ENCODE measurements at regions not wholly inside any gene's neighbourhood (a gene's known extent, or its start where the extent isn't known, plus 50 kb on each side); places are given as distances from the start of the nearest gene placed in this dataset.

DNA sequence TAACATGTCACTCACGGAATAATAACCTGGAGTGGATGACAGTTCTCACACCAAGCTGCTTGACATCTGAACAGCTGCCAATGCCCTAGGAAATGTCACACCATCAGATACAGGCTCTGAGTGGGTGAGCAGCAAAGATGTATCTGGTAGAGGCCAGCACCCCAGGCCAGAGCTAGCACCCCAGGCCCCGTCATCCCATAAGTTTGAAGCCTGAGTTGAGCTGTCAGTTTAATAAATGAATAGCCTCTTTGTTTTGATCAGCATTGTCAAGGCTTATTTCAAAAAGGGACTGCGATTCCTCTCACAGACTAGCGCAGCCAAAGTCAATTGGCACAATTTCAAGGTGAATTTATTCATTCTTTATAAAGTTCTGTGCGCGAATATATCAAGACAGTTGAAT, 1327.1 kb downstream of the MAT2B start:
- H3K36me3 ChIP-seq (ENCODE audit: control insufficient read depth, insufficient read depth, low read length), result no peaks in the 10 kb centered on the region
- no peaks in the 10 kb centered on the region for H3K4me1 ChIP-seq (ENCODE audit: control insufficient read depth, insufficient read depth, low read length)
- no peaks in the 10 kb centered on the region for H3K9me3 ChIP-seq (ENCODE audit: control insufficient read depth, low read length)
- H3K9ac ChIP-seq (ENCODE audit: low read length), result no peak overlapping the region
- no peaks in the 10 kb centered on the region for H3K27me3 ChIP-seq (ENCODE audit: control insufficient read depth, insufficient read depth, low read length)
- H3K4me3 ChIP-seq (ENCODE audit: low read length), result no peak overlapping the region

DNA sequence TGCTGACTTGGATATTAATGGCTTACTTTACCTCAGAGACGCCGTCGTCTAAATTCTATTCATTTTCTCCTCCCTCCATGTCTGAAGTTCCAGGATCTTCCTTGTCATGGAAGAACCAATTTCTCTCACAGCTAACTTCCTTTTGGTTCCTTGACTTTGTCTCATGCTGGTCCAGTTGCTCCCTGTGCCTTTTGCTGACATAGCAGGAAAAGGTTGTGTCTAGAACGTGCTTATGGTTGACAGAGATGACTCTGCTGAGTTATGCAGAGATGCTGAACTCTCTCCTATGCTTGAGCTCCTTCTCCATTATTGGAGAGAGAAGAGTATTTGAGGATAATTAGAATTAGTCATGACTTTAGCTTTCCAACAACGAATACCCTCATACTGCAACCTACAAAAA, 1338.9 kb downstream of the MAT2B start:
- Histone ChIP-seq H3K9ac (ENCODE audit: low read length) (no peak overlapping the region), H3K4me3 (ENCODE audit: low read length) (no peak overlapping the region), H3K4me1 (ENCODE audit: control insufficient read depth, insufficient read depth, low read length) (no peaks in the 10 kb centered on the region), H3K36me3 (ENCODE audit: control insufficient read depth, insufficient read depth, low read length) (no peaks in the 10 kb centered on the region), H3K9me3 (ENCODE audit: control insufficient read depth, low read length) (no peaks in the 10 kb centered on the region), H3K27me3 (ENCODE audit: control insufficient read depth, insufficient read depth, low read length) (no peaks in the 10 kb centered on the region)

DNA sequence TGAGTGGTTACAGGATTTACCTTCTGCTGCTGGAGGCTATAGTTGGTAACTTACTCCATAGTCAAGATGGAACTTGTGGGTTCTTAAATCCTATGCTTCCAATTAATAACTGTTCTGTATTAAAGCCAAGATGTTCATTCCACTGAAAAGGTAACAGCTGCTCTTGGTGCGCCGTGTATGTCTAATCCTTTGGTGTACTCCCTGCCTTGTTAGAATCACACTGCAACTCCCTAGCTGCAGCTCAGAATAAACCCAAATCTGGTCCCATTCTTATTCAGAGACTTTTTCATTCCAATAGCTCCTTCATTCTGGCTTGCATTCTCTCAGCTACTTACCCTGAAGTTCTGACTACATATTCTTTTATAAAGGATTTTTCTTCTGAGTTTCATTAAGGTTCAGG, 1355.5 kb downstream of the MAT2B start:
- Histone ChIP-seq H3K36me3 (ENCODE audit: control insufficient read depth, insufficient read depth, low read length) (no peaks in the 10 kb centered on the region), H3K9ac (ENCODE audit: low read length) (no peak overlapping the region), H3K27me3 (ENCODE audit: control insufficient read depth, insufficient read depth, low read length) (no peaks in the 10 kb centered on the region), H3K9me3 (ENCODE audit: control insufficient read depth, low read length) (no peaks in the 10 kb centered on the region), H3K4me1 (ENCODE audit: control insufficient read depth, insufficient read depth, low read length) (no peaks in the 10 kb centered on the region), H3K4me3 (ENCODE audit: low read length) (no peak overlapping the region)

DNA sequence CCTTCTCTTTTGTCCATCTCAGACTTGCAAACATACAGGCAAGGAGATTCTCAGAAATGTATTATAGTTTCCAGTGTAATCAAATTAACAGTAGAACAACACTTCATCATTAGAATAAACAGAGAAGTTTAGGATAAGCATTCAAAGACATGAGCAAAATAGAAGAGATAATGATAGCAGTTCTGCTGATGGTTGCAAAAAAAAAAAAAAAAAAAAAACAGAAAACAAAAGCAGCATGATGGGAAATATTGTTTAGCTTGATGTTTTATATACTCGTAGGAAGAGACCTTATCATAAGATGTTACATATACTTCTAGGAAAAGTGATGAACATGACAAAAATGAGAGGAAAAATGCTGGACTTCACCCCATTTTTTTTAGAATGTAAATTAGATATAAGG, 1356.2 kb downstream of the MAT2B start:
- no peaks in the 10 kb centered on the region for H3K4me1 ChIP-seq (ENCODE audit: control insufficient read depth, insufficient read depth, low read length)
- no peaks in the 10 kb centered on the region for H3K27me3 ChIP-seq (ENCODE audit: control insufficient read depth, insufficient read depth, low read length)
- H3K4me3 ChIP-seq (ENCODE audit: low read length), result no peak overlapping the region
- no peaks in the 10 kb centered on the region for H3K36me3 ChIP-seq (ENCODE audit: control insufficient read depth, insufficient read depth, low read length)
- no peak overlapping the region for H3K9ac ChIP-seq (ENCODE audit: low read length)
- no peaks in the 10 kb centered on the region for H3K9me3 ChIP-seq (ENCODE audit: control insufficient read depth, low read length)

DNA sequence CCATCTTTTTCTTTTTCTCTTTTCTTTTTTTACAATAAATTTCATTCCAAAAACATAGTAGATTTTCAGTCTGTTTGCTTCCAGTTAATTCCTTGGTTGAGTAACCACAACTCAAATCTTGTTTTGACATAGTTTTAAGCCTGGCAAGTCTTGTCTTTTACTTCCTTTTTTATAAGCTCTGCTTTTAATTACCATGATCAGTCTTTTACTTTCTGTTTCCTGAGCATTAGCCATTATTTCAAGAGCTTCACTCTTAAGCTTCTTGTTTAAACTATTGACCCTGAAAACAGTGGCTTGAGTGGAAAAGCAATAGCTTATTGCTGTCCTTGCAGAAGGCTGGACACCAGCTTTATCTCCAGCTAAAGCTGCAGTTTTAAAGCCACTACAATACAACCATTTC, 1363.3 kb downstream of the MAT2B start:
- Histone ChIP-seq H3K4me3 (ENCODE audit: low read length) (no peak overlapping the region), H3K4me1 (ENCODE audit: control insufficient read depth, insufficient read depth, low read length) (no peaks in the 10 kb centered on the region), H3K36me3 (ENCODE audit: control insufficient read depth, insufficient read depth, low read length) (no peaks in the 10 kb centered on the region), H3K9me3 (ENCODE audit: control insufficient read depth, low read length) (no peaks in the 10 kb centered on the region), H3K27me3 (ENCODE audit: control insufficient read depth, insufficient read depth, low read length) (no peaks in the 10 kb centered on the region), H3K9ac (ENCODE audit: low read length) (no peak overlapping the region)

DNA sequence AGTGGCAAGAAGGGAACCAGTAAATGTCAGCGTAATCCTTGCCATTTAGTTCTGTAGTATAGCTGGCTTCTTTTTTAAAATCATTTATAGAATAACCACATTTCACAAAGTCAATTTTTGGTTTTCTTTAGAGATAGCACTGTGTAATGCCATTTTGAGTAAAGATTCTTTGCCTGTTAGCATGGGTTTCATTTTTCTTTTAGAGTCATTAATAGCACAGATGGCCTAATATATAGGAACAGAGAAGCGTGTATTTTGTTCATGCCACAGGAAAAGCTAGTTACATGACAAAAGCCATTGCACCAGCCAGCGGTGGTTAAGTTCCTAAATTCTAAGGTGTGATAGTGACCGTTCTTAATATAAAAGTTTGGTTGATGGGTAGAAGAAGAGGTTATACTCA, 1363.9 kb downstream of the MAT2B start:
- Histone ChIP-seq H3K36me3 (ENCODE audit: control insufficient read depth, insufficient read depth, low read length) (no peaks in the 10 kb centered on the region), H3K27me3 (ENCODE audit: control insufficient read depth, insufficient read depth, low read length) (no peaks in the 10 kb centered on the region), H3K4me3 (ENCODE audit: low read length) (no peak overlapping the region), H3K4me1 (ENCODE audit: control insufficient read depth, insufficient read depth, low read length) (no peaks in the 10 kb centered on the region), H3K9ac (ENCODE audit: low read length) (no peak overlapping the region), H3K9me3 (ENCODE audit: control insufficient read depth, low read length) (no peaks in the 10 kb centered on the region)

DNA sequence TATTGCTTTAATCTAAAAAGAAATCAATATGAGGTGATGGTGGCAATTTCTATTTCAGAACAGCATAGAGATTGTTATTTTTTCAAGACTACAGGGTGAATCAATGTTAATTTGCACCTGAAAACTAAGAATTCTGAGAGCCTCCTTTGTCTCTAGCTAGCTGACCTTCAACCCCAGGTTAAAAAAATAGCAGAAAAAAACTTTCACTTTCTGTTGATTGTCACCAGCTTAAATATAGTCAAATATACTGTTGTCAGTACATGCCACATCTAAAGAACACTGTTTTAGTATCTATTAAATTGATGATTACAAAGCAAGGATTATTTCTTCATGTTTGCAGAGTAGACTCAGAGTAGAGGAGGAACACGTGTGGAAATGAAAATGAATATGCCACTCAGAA, 1371.4 kb downstream of the MAT2B start:
- Histone ChIP-seq H3K9me3 (ENCODE audit: control insufficient read depth, low read length) (no peaks in the 10 kb centered on the region), H3K36me3 (ENCODE audit: control insufficient read depth, insufficient read depth, low read length) (no peaks in the 10 kb centered on the region), H3K4me1 (ENCODE audit: control insufficient read depth, insufficient read depth, low read length) (no peaks in the 10 kb centered on the region), H3K27me3 (ENCODE audit: control insufficient read depth, insufficient read depth, low read length) (no peaks in the 10 kb centered on the region), H3K4me3 (ENCODE audit: low read length) (no peak overlapping the region), H3K9ac (ENCODE audit: low read length) (no peak overlapping the region)

DNA sequence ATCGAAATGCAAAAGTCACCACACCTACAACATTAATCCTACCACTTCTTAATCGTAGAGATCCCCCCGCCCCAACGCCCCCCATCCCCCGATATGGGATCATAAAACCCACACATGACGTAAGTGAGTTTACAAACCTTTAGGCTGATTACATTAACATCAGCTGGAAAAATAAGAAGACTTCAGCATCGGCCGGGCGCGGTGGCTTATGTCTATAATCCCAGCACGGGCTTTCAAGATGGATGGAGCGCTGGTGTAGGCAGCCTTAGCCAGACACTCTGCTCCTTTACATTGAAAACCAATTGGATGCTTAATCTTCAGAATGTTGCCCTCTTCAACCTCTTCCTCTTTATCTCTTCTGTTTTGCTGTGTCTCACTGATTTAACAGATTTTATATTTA, 1376.0 kb downstream of the MAT2B start:
- no peaks in the 10 kb centered on the region for H3K36me3 ChIP-seq (ENCODE audit: control insufficient read depth, insufficient read depth, low read length)
- H3K4me3 ChIP-seq (ENCODE audit: low read length), result no peak overlapping the region
- no peaks in the 10 kb centered on the region for H3K9me3 ChIP-seq (ENCODE audit: control insufficient read depth, low read length)
- H3K9ac ChIP-seq (ENCODE audit: low read length), result no peak overlapping the region
- H3K4me1 ChIP-seq (ENCODE audit: control insufficient read depth, insufficient read depth, low read length), result no peaks in the 10 kb centered on the region
- no peaks in the 10 kb centered on the region for H3K27me3 ChIP-seq (ENCODE audit: control insufficient read depth, insufficient read depth, low read length)

DNA sequence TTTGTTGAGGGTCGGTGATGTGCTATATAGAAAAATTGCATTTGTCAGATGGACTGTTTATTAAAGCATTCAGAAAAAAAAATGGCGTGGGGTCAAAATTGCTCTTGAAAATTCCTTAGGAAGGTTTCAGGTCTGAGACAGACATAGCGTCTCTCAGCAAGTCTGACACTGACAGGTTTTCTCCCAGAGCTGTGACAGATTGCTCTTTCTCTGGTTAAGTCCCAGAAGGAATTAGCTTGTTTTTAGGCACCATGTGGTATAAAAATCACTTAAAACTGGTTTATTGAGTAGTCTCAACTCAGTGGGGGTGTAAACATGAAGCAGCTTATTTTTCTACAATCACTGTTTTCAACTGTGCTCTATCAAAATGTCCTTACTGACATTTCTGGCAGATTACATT, 1379.8 kb downstream of the MAT2B start:
- Histone ChIP-seq H3K9me3 (ENCODE audit: control insufficient read depth, low read length) (no peaks in the 10 kb centered on the region), H3K36me3 (ENCODE audit: control insufficient read depth, insufficient read depth, low read length) (no peaks in the 10 kb centered on the region)

DNA sequence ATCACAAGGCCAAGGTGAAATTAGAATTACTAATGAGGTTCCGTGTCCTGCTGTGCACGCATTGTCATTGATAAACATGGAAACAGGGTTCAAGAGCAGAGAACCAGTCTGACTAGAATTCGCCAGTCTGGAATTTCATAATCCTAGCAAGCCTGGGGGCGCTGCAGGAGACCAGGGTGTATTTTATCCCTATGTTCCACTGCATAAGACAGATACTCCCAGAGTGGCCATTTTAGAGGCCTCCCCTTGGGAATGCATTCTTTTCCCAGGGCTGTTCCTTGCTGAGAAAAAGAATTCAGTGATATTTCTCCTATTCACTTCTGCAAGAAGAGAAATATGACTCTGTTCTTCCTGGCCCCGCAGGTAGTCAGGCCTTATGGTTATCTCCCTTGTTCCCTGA, 1387.7 kb downstream of the MAT2B start:
- Histone ChIP-seq H3K4me3 (ENCODE audit: low read length) (no peak overlapping the region), H3K27me3 (ENCODE audit: control insufficient read depth, insufficient read depth, low read length) (no peaks in the 10 kb centered on the region), H3K4me1 (ENCODE audit: control insufficient read depth, insufficient read depth, low read length) (no peaks in the 10 kb centered on the region), H3K36me3 (ENCODE audit: control insufficient read depth, insufficient read depth, low read length) (no peaks in the 10 kb centered on the region), H3K9ac (ENCODE audit: low read length) (no peak overlapping the region), H3K9me3 (ENCODE audit: control insufficient read depth, low read length) (no peaks in the 10 kb centered on the region)

More for the DNA sequence above, 1379.8 kb downstream of the MAT2B start:
- Histone ChIP-seq H3K4me1 (ENCODE audit: control insufficient read depth, insufficient read depth, low read length) (no peaks in the 10 kb centered on the region), H3K4me3 (ENCODE audit: low read length) (no peak overlapping the region), H3K9ac (ENCODE audit: low read length) (no peak overlapping the region), H3K27me3 (ENCODE audit: control insufficient read depth, insufficient read depth, low read length) (no peaks in the 10 kb centered on the region)

DNA sequence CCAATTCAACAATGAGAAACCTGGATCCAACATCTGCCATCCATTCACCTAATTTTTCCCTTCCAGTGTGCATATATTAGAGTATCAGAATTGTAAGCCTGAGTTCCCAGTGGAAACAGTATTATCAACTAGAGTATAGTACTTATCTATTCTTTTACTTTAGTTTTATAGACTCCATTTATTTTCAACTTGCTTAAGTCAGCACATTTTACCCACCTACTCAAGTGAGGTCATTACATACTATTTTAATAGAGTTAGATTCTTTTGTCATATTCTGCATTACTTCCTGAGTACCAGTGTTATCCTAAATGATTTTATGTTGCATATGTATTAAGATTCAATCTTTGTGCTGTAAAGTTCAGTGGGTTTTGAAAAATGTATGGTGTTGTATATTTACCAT, 1393.3 kb downstream of the MAT2B start:
- H3K4me3 ChIP-seq (ENCODE audit: low read length), result no peak overlapping the region
- H3K27me3 ChIP-seq (ENCODE audit: control insufficient read depth, insufficient read depth, low read length), result no peaks in the 10 kb centered on the region
- no peaks in the 10 kb centered on the region for H3K4me1 ChIP-seq (ENCODE audit: control insufficient read depth, insufficient read depth, low read length)
- no peaks in the 10 kb centered on the region for H3K9me3 ChIP-seq (ENCODE audit: control insufficient read depth, low read length)
- no peak overlapping the region for H3K9ac ChIP-seq (ENCODE audit: low read length)
- H3K36me3 ChIP-seq (ENCODE audit: control insufficient read depth, insufficient read depth, low read length), result no peaks in the 10 kb centered on the region

DNA sequence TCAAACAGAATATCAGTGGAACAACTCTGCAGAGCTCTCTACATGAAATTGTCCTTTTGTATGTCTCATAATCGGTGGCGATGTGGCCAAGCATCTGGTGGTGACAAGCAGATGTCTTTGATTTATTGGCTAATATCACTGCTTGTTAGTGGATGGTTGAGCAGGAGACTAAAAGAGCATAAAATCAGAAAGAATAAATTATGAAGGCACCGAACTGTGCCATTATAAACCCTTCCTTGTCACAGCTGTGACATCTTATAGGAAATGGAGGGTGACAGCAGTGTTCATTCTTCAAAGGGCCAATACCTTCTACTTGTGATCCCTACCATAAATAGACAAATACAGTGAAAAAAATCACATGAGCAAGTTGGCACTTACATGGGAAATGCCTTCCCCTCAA, 1404.3 kb downstream of the MAT2B start:
- Histone ChIP-seq H3K9me3 (ENCODE audit: control insufficient read depth, low read length) (no peaks in the 10 kb centered on the region), H3K9ac (ENCODE audit: low read length) (no peak overlapping the region), H3K4me1 (ENCODE audit: control insufficient read depth, insufficient read depth, low read length) (no peaks in the 10 kb centered on the region), H3K4me3 (ENCODE audit: low read length) (no peak overlapping the region), H3K36me3 (ENCODE audit: control insufficient read depth, insufficient read depth, low read length) (no peaks in the 10 kb centered on the region), H3K27me3 (ENCODE audit: control insufficient read depth, insufficient read depth, low read length) (no peaks in the 10 kb centered on the region)

DNA sequence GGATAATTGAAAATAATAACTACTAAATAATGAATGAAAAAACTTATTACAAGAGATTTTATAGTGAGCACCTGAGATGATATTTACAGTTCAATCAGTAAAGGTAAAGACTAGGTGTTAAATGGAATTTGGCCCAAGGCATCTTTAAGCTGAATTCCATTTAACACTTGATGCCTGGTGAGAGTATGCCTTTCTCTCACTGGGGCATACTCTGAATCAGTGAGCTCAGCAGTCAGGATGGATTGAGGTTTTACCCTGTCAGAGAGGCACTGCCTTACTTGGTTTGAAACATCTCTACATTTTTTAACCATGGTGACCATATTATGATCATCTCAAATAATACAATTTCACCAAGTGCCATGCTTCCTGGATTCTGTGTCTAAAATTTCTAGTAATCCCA, 1416.3 kb downstream of the MAT2B start:
- no peak overlapping the region for H3K9ac ChIP-seq (ENCODE audit: low read length)
- H3K4me1 ChIP-seq (ENCODE audit: control insufficient read depth, insufficient read depth, low read length), result no peaks in the 10 kb centered on the region
- no peaks in the 10 kb centered on the region for H3K27me3 ChIP-seq (ENCODE audit: control insufficient read depth, insufficient read depth, low read length)
- no peaks in the 10 kb centered on the region for H3K9me3 ChIP-seq (ENCODE audit: control insufficient read depth, low read length)
- H3K4me3 ChIP-seq (ENCODE audit: low read length), result no peak overlapping the region
- no peaks in the 10 kb centered on the region for H3K36me3 ChIP-seq (ENCODE audit: control insufficient read depth, insufficient read depth, low read length)

All from mucosa of stomach (tissue), 1 donor.